H1 (cell line): ENCODE measurements at regions not wholly inside any gene's neighbourhood (a gene's known extent, or its start where the extent isn't known, plus 50 kb on each side); places are given as distances from the start of the nearest gene placed in this dataset.

ENCODE experiments used
- GTF2F1 ChIP-seq: IDR thresholded peaks from 2 replicates; pipeline ENCODE4 v1.6.1; 2012; ENCODE audit warnings: low read depth, low read length, improper control_type of control experiment, borderline replicate concordance
- JUN ChIP-seq: IDR thresholded peaks from 2 replicates; pipeline ENCODE4 v1.6.1; 2011; ENCODE audit warnings: low read depth, mild to moderate bottlenecking, improper control_type of control experiment, low read length
- KDM5A ChIP-seq: fragments of 200-600 bp; IDR thresholded peaks from 2 replicates; pipeline ENCODE4 v1.7.1; 2012; ENCODE audit warnings: mild to moderate bottlenecking, low read length, inconsistent platforms, mixed read lengths
- RFX5 ChIP-seq: IDR thresholded peaks from 2 replicates; pipeline ENCODE4 v1.6.1; 2011; ENCODE audit warnings: low read depth, low read length, improper control_type of control experiment, borderline replicate concordance

DNA sequence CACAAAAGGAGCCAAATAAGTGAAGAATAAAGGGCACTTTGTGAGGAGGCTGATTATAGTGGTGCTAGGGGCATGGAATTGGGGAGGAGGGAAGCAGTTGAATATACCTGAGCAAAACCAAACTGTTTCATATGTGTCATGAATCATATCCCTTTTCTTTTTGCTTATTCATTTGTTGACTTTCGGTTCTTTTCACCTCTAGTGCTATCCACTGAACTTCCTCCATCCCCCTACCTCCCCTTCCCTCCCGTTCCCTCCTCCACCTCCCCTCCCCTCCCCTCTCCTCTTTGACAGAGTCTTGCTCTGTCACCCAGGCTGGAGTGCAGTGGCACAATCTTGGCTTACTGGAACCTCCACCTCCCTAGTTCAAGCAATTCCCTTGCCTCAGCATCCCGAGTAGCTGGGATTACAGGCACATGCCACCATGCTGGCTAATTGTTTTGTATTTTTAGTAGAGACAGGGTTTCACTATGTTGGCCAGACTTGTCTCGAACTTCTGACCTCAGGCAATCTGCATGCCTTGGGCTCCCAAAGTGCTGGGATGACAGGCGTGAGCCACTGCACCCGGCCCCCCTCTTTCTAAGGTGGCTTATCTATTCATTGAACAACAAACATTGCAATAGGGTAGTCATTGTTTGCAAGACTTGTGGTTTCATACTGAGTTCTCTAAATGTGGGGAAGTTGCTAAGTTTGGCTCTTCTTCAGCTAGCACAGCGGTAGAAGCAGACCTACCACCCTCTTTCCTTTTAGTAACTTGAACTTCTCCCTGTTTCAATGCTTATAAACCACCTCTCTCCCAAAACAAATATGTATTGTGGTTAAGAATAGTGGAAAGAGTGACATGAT lies 150.4 kb upstream of the PRPS1L1 start (continued):
- TF ChIP-seq JUN (no peak), RFX5 (no peak), KDM5A (no peak), GTF2F1 (no peak)
